ENCODE measurements at regions not wholly inside any gene's neighbourhood (a gene's known extent, or its start where the extent isn't known, plus 50 kb on each side); places are given as distances from the start of the nearest gene placed in this dataset.

DNA sequence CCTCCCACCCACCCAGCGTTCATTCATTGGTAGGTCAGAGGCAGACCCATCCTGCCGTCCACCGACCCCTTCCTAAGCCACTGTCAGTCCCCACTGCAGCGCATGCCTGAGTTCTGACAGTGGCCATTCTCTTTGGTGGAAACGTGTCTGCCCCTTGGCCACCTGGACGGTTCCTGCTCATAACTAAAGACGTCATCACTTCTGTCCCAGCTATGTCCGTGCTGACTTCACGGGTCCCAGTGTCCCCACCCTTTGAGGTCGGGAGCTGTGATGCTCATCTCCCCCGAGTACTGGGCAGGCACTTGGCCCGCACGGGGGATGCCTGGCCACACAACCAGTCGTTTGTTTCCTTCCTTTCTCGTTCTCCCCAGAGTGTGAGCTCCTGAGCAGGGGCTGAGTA is 267.1 kb downstream of the C16orf95 start:
- no peak for TF ChIP-seq EZH2phosphoT487 (IDR thresholded peaks at IDR 0.05; ENCODE audit: low read length)
- no peak for TF ChIP-seq EZH2 (optimal IDR thresholded peaks at IDR 0.05; ENCODE audit: low read depth, low read length)
- TF ChIP-seq, protein P1, sequence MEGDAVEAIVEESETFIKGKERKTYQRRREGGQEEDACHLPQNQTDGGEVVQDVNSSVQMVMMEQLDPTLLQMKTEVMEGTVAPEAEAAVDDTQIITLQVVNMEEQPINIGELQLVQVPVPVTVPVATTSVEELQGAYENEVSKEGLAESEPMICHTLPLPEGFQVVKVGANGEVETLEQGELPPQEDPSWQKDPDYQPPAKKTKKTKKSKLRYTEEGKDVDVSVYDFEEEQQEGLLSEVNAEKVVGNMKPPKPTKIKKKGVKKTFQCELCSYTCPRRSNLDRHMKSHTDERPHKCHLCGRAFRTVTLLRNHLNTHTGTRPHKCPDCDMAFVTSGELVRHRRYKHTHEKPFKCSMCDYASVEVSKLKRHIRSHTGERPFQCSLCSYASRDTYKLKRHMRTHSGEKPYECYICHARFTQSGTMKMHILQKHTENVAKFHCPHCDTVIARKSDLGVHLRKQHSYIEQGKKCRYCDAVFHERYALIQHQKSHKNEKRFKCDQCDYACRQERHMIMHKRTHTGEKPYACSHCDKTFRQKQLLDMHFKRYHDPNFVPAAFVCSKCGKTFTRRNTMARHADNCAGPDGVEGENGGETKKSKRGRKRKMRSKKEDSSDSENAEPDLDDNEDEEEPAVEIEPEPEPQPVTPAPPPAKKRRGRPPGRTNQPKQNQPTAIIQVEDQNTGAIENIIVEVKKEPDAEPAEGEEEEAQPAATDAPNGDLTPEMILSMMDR (IDR thresholded peaks at IDR 0.05; ENCODE audit: low read length), result no peak
